Colonic mucosa (tissue), 4 donors: ENCODE measurements at regions not wholly inside any gene's neighbourhood (a gene's known extent, or its start where the extent isn't known, plus 50 kb on each side); places are given as distances from the start of the nearest gene placed in this dataset.

Experiments used
- DNase-seq: peaks from one replicate; pipeline ENCODE4 v3.0.0-alpha.2; 2020
- H3K27ac ChIP-seq: fragments of 200-600 bp; one replicate; pipeline ENCODE4 v1.8.0; 2021
- H3K27me3 ChIP-seq: fragments of 200-600 bp; one replicate; pipeline ENCODE4 v1.8.0; 2021
- H3K36me3 ChIP-seq: fragments of 200-600 bp; one replicate; pipeline ENCODE4 v1.8.0; 2021
- H3K4me1 ChIP-seq: fragments of 200-600 bp; one replicate; pipeline ENCODE4 v1.8.0; 2021; ENCODE audit warnings: mild to moderate bottlenecking
- H3K4me3 ChIP-seq: fragments of 200-600 bp; one replicate; pipeline ENCODE4 v1.8.0; 2021
- H3K9ac ChIP-seq, 2 donors: one replicate each; pipeline ENCODE4 v1.7.0; 2013; ENCODE audit warnings: control low read depth in 2 of 2, low read depth in 2 of 2, low read length in 2 of 2
- H3K9me3 ChIP-seq: fragments of 200-600 bp; one replicate; pipeline ENCODE4 v1.8.0; 2021
- intact Hi-C: fragments of 100-400 bp; cut with DNase I; formaldehyde crosslinking; loops from one replicate; pipeline ENCODE4 v1.14.1; 2022
- TF ChIP-seq, protein P1 (sequence below): fragments of 200-600 bp; IDR thresholded peaks from one replicate; pipeline ENCODE4 v1.8.0; 2022; ENCODE audit warnings: antibody characterized with exemption, mild to moderate bottlenecking
- donor health status: healthy.
- donor health status: DM: no; HTN: no; CAD: no.
- donor health status: DM: no; HTN: no; CAD: no.

DNA sequence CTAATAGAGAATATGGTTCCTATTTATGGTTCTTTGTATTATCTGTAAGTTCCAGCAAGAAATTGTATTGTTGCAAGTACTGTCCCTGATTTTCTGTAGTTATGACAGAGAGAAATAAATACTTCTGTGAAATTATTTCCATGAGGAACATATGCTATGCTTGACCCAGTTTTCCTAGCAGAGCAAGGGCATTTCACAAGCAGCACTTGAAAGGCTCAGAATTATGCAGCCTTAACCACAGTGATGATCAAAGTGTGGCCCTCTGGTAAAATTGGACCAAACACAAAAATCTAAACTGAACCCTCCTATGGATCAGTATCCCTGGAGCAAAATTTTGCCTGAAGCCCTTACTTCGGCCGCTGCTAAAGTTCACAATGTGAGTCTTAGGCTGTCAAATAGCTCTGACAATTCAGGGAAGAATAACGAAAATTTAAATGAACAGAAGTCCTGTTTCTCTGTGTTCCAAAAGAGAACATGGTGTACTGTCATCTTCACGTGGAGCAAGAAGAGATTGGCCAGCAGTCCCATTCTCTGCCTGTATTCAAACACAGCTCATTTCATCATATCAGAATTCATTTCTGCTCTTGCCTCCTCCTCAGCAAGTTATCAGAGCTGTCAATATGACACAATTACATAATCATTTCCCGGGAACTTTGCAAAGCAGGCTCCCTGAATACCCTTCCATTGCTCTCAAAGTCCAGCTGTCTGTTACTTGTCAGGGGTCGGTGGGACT is 471.9 kb downstream of the RPS29 start:
- DNase-seq = no peak
- H3K27me3 ChIP-seq = no peaks in the 10 kb centered on the region
- H3K36me3 ChIP-seq = no peaks in the 10 kb centered on the region
- no peak overlapping the region for H3K27ac ChIP-seq
- TF ChIP-seq, protein P1, sequence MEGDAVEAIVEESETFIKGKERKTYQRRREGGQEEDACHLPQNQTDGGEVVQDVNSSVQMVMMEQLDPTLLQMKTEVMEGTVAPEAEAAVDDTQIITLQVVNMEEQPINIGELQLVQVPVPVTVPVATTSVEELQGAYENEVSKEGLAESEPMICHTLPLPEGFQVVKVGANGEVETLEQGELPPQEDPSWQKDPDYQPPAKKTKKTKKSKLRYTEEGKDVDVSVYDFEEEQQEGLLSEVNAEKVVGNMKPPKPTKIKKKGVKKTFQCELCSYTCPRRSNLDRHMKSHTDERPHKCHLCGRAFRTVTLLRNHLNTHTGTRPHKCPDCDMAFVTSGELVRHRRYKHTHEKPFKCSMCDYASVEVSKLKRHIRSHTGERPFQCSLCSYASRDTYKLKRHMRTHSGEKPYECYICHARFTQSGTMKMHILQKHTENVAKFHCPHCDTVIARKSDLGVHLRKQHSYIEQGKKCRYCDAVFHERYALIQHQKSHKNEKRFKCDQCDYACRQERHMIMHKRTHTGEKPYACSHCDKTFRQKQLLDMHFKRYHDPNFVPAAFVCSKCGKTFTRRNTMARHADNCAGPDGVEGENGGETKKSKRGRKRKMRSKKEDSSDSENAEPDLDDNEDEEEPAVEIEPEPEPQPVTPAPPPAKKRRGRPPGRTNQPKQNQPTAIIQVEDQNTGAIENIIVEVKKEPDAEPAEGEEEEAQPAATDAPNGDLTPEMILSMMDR = no peak
- H3K9me3 ChIP-seq = no peaks in the 10 kb centered on the region
- intact Hi-C loops = no loop called here
- H3K4me1 ChIP-seq = no peaks in the 10 kb centered on the region
- H3K9ac ChIP-seq = no peak overlapping the region
- H3K4me3 ChIP-seq = no peak overlapping the region

GRCh38 chr14:49106741-49107667 is 479.2 kb downstream of the RPS29 start:
- TF ChIP-seq, protein P1 = no peak
- Histone ChIP-seq H3K36me3 (no peaks in the 10 kb centered on the region), H3K27me3 (no peaks in the 10 kb centered on the region), H3K4me1 (no peaks in the 10 kb centered on the region), H3K4me3 (no peak overlapping the region), H3K9me3 (no peaks in the 10 kb centered on the region), H3K9ac (no peak overlapping the region), H3K27ac (no peak overlapping the region)
- no peak for DNase-seq
- intact Hi-C loops = no loop called here

DNA sequence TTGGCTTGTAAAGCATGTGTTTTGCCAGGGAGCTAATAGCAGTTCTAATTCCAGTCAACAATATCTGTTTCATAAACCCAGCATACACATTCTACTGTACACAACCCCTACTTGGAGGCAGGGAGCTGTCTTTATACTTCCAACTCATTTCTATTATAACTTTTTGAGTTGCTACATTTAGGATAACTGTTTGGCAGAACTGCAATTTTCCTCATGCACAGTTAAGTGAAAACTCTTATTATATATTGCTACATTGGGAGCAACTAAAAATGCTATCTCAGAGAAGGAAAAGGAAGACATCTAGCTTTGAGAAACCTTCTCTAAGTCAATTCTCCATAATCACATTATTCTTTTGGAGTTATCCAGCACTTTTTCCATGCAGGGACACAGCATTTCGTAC is 480.2 kb downstream of the RPS29 start:
- DNase-seq = no peak
- Histone ChIP-seq H3K27me3 (no peaks in the 10 kb centered on the region), H3K4me3 (no peak overlapping the region), H3K27ac (no peak overlapping the region), H3K9me3 (no peaks in the 10 kb centered on the region), H3K9ac (no peak overlapping the region), H3K36me3 (no peaks in the 10 kb centered on the region), H3K4me1 (no peaks in the 10 kb centered on the region)
- intact Hi-C loops = no loop called here
- TF ChIP-seq, protein P1 = no peak

GRCh38 chr14:49105512-49105911 is 480.7 kb downstream of the RPS29 start:
- no peaks in the 10 kb centered on the region for H3K27me3 ChIP-seq
- H3K36me3 ChIP-seq = no peaks in the 10 kb centered on the region
- no peak overlapping the region for H3K27ac ChIP-seq
- no peak for DNase-seq
- H3K9me3 ChIP-seq = no peaks in the 10 kb centered on the region
- no peak overlapping the region for H3K4me3 ChIP-seq
- H3K4me1 ChIP-seq = no peaks in the 10 kb centered on the region
- intact Hi-C loops = no loop called here
- TF ChIP-seq, protein P1 = no peak
- H3K9ac ChIP-seq = no peak overlapping the region

DNA sequence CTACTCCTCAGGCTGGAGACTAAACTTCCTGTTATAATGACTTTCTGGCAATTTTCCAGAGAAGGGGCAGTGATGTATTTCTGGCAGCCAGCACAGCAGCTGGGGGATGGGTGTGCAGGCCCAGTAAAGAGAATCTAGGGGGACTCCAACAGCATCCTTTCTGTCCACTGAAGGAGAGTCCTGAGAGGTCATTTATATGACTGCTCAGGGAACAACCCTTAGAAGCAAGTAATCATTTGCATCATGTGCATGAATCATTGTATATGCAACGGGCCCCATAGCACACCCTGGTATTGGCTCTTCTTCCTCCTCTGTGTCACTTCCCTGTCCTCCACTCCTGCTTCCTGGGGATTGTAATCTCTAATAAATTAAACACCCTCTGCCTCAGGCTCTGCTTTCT is 493.8 kb downstream of the RPS29 start:
- no peak for DNase-seq
- no peak overlapping the region for H3K4me3 ChIP-seq
- H3K27me3 ChIP-seq = no peaks in the 10 kb centered on the region
- H3K4me1 ChIP-seq = no peaks in the 10 kb centered on the region
- H3K9ac ChIP-seq = no peak overlapping the region
- intact Hi-C loops = no loop called here
- no peak overlapping the region for H3K27ac ChIP-seq
- H3K36me3 ChIP-seq = no peaks in the 10 kb centered on the region
- TF ChIP-seq, protein P1 = no peak
- no peaks in the 10 kb centered on the region for H3K9me3 ChIP-seq
